ENCODE measurements at regions not wholly inside any gene's neighbourhood (a gene's known extent, or its start where the extent isn't known, plus 50 kb on each side); places are given as distances from the start of the nearest gene placed in this dataset.

GRCh38 chr11:113587308-113587739 is 112.1 kb upstream of the DRD2 start:
- TF ChIP-seq CTCF (IDR thresholded peaks at IDR 0.05; ENCODE audit: control insufficient read depth, insufficient read depth, low read depth, low read length, missing control alignments): peak; percentile 16
- no peak overlapping the region for H3K4me3 ChIP-seq (ENCODE audit: control insufficient read depth, low read depth, low read length)
- DNase-seq (ENCODE audit: low read depth): no peak

- DNase-seq (ENCODE audit: low read depth): no peak
- no peak overlapping the region for H3K4me3 ChIP-seq (ENCODE audit: control insufficient read depth, low read depth, low read length)
- TF ChIP-seq CTCF (IDR thresholded peaks at IDR 0.05; ENCODE audit: control insufficient read depth, insufficient read depth, low read depth, low read length, missing control alignments): no peak
Observed at GRCh38 chr11:113584371-113584770, 109.2 kb upstream of the DRD2 start.

DNA sequence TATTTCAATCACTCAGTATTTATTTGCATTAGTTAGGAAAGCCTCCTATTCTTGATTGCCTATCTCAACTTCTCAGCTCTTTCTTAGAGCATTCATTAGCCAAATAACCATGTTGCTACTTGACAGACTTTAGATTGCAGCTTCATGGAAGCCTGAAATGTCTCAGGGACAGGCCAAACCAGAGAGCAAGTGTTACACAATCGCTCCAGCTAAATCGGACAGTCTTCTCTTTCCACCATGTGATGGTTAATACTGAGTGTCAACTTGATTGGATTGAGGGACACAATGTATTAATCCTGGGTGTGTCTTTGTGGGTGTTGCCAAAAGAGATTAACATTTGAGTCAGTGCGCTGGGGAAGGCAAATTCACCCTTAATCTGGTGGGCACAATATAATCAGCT is 106.5 kb upstream of the DRD2 start:
- no peak for DNase-seq (ENCODE audit: low read depth)
- no peak for TF ChIP-seq CTCF (IDR thresholded peaks at IDR 0.05; ENCODE audit: control insufficient read depth, insufficient read depth, low read depth, low read length, missing control alignments)
- H3K4me3 ChIP-seq (ENCODE audit: control insufficient read depth, low read depth, low read length): no peak overlapping the region

- TF ChIP-seq CTCF (IDR thresholded peaks at IDR 0.05; ENCODE audit: control insufficient read depth, insufficient read depth, low read depth, low read length, missing control alignments): no peak
- no peak overlapping the region for H3K4me3 ChIP-seq (ENCODE audit: control insufficient read depth, low read depth, low read length)
- DNase-seq (ENCODE audit: low read depth): no peak
Observed at GRCh38 chr11:113579292-113579940, 104.2 kb upstream of the DRD2 start.

DNA sequence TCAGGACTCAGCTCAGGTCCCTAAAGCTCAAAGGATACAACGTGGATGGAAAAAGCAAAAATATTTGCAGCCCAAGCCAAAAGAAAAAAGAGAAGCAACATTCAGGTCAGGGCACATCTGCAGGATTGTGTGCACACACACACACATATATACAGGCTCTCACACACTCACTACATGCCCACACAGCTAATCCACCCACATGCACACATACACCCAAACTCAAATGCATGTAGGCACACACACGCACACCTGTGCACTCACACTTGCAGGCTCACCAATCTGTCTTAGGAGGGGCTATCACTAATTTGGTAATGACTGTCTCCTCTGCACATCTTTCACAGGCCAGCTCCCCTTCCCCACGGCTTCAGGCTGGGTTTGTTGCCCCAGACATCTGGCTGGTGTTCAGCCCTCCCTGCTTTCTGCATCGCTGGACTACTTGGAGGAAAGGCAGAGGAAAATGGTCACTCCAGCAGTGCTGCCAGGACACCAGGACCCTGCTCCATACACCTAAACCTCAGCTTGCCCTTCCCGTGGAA is 103.6 kb upstream of the DRD2 start:
- no peak for DNase-seq (ENCODE audit: low read depth)
- no peak for TF ChIP-seq CTCF (IDR thresholded peaks at IDR 0.05; ENCODE audit: control insufficient read depth, insufficient read depth, low read depth, low read length, missing control alignments)

GRCh38 chr11:113578033-113578380 is 102.8 kb upstream of the DRD2 start:
- TF ChIP-seq CTCF (IDR thresholded peaks at IDR 0.05; ENCODE audit: control insufficient read depth, insufficient read depth, low read depth, low read length, missing control alignments): no peak
- no peak overlapping the region for H3K4me3 ChIP-seq (ENCODE audit: control insufficient read depth, low read depth, low read length)
- no peak for DNase-seq (ENCODE audit: low read depth)

More for the DNA sequence above, 103.6 kb upstream of the DRD2 start:
- H3K4me3 ChIP-seq (ENCODE audit: control insufficient read depth, low read depth, low read length): no peak overlapping the region
